A673 (cell line): ENCODE measurements at regions not wholly inside any gene's neighbourhood (a gene's known extent, or its start where the extent isn't known, plus 50 kb on each side); places are given as distances from the start of the nearest gene placed in this dataset.

Source experiments
- CTCF ChIP-seq: fragments of 300-800, 200-600 bp; sonication (generic); conservative IDR thresholded peaks from 2 replicates; pipeline ENCODE4 v1.5.1; 2017; ENCODE audit warnings: low read depth, mild to moderate bottlenecking, antibody characterized with exemption, low read length, moderate library complexity, mixed read lengths
- EZH2 ChIP-seq: fragments of 200-600 bp; sonication (generic); IDR thresholded peaks from 2 replicates; pipeline ENCODE4 v1.6.1; 2017; ENCODE audit warnings: borderline replicate concordance, low read depth, mild to moderate bottlenecking, mixed read lengths, antibody characterized with exemption, low read length; ENCODE audit not compliant: poor library complexity, severe bottlenecking

DNA sequence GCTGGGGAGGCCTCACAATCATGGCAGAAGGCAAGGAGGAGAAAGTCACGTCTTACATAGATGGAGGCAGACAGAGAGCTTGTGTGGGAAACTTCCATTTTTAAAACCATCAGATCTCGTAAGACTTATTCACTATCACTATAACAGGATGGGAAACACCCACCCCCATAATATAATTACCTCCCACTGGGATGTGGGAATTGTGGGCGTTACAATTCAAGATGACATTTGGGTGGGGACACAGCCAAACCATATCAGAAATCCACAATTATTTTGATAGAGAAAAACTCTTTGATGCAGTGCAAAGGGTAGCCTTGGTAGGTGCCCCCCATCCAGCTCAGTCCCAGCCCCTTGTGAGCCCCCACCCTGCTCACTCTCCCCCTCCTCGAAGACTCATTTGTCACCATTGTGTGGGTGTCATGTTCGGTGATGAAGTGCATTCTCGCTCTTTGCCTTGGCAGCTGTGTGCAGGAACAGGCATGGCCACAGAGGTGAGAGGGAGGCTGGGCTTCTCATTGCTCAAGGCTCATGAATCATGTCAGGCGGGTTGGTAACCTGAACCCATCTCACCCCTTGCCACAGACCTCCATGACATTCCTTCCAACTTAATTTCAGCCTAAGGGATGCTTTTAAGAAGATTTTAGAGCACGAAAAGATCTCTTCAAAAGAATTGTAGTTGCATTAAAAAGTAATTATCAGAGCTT lies 75.9 kb downstream of the BUB3 start:
- TF ChIP-seq CTCF (no peak), EZH2 (no peak)
